MCF 10A (cell line): ENCODE measurements at regions not wholly inside any gene's neighbourhood (a gene's known extent, or its start where the extent isn't known, plus 50 kb on each side); places are given as distances from the start of the nearest gene placed in this dataset.

Experiments
- BruUV-seq: library from RNA; stranded (reverse); fragments of 400-500 nt; replicated peaks from 2 replicates; lab custom pipeline; 2021; lab: Mats Ljungman, UMichigan
- CTCF ChIA-PET: fragments of 300-600 bp; sonication (Branson Sonifier 250); formaldehyde crosslinking; extraction: SDS; loops from one replicate; lab custom pipeline; 2021; ENCODE audit warnings: antibody characterized with exemption, inconsistent platforms; lab: Yijun Ruan, JAX
- POLR2A ChIA-PET: fragments of 300-600, 350-650 bp; sonication (Branson Sonifier 250); formaldehyde crosslinking; extraction: SDS; loops from one replicate; lab custom pipeline; 2020; ENCODE audit warnings: antibody characterized with exemption, inconsistent platforms; lab: Yijun Ruan, JAX
- DNase-seq: peaks from one replicate; pipeline ENCODE4 v3.0.0-alpha.2; 2018; ENCODE audit not compliant: unreplicated experiment
- H3K27ac Mint-ChIP-seq: one replicate; pipeline ENCODE4 v1.8.0; 2022; ENCODE audit warnings: mild to moderate bottlenecking, low read depth, mixed read lengths; ENCODE audit not compliant: unreplicated experiment
- H3K27me3 Mint-ChIP-seq: one replicate; pipeline ENCODE4 v1.8.0; 2022; ENCODE audit warnings: mixed read lengths; ENCODE audit not compliant: insufficient read depth, unreplicated experiment
- H3K36me3 Mint-ChIP-seq: one replicate; pipeline ENCODE4 v1.8.0; 2022; ENCODE audit warnings: mild to moderate bottlenecking, moderate library complexity, mixed read lengths; ENCODE audit not compliant: insufficient read depth, unreplicated experiment
- H3K4me1 Mint-ChIP-seq: one replicate; pipeline ENCODE4 v1.8.0; 2022; ENCODE audit warnings: mixed read lengths; ENCODE audit not compliant: insufficient read depth, unreplicated experiment
- H3K4me3 Mint-ChIP-seq: one replicate; pipeline ENCODE4 v1.8.0; 2022; ENCODE audit warnings: mild to moderate bottlenecking, moderate library complexity, mixed read lengths; ENCODE audit not compliant: unreplicated experiment
- H3K9me3 Mint-ChIP-seq: one replicate; pipeline ENCODE4 v1.8.0; 2022; ENCODE audit warnings: mixed read lengths; ENCODE audit not compliant: unreplicated experiment
- intact Hi-C: fragments of 100-400 bp; cut with micrococcal nuclease; formaldehyde crosslinking; loops from 2 replicates; pipeline ENCODE4 v1.14.1; 2022
- TF ChIP-seq, protein P1 (sequence below): fragments of 200-600 bp; IDR thresholded peaks from one replicate; pipeline ENCODE4 v1.8.0; 2022; ENCODE audit warnings: antibody characterized with exemption, mild to moderate bottlenecking; ENCODE audit not compliant: unreplicated experiment

DNA sequence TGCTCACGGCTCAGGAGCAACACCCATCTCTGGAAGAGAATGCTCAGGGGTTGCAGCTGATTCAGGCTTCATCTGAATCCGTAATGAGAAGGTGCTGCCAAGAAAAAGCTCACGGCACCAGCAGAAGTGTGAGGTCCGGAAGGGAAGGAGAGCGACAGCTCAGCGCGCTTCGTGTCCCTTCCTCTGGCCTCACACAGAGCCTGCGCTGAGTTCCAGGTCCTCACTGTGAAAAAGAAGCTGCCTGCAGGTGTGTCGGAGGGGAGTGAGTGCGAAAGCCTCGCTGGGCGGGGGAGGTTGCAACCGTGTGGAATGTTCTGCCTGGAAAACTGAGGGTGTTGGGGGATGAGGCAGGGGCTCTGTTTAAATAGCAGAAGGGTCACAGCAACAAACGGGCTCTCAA is 76.2 kb upstream of the TWIST2 start:
- DNase-seq: no peak
- no peaks in the 10 kb centered on the region for H3K4me1 Mint-ChIP-seq
- BruUV-seq: no TSS peak
- ChIA-PET CTCF (interaction anchor here (0.6 to 1.4 kb wide), 2 partner anchors 13 to 305 kb away, joined by 3 to 4 read pairs; no protein-coding TSS in a partner anchor), POLR2A (no interaction called here)
- no peak overlapping the region for H3K4me3 Mint-ChIP-seq
- H3K9me3 Mint-ChIP-seq: peaks cover 6% of the 10 kb centered on the region
- H3K27ac Mint-ChIP-seq: no peak overlapping the region
- intact Hi-C loops: no loop called here
- H3K27me3 Mint-ChIP-seq: peaks cover 52% of the 10 kb centered on the region
- TF ChIP-seq, protein P1, sequence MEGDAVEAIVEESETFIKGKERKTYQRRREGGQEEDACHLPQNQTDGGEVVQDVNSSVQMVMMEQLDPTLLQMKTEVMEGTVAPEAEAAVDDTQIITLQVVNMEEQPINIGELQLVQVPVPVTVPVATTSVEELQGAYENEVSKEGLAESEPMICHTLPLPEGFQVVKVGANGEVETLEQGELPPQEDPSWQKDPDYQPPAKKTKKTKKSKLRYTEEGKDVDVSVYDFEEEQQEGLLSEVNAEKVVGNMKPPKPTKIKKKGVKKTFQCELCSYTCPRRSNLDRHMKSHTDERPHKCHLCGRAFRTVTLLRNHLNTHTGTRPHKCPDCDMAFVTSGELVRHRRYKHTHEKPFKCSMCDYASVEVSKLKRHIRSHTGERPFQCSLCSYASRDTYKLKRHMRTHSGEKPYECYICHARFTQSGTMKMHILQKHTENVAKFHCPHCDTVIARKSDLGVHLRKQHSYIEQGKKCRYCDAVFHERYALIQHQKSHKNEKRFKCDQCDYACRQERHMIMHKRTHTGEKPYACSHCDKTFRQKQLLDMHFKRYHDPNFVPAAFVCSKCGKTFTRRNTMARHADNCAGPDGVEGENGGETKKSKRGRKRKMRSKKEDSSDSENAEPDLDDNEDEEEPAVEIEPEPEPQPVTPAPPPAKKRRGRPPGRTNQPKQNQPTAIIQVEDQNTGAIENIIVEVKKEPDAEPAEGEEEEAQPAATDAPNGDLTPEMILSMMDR: no peak
- H3K36me3 Mint-ChIP-seq: no peaks in the 10 kb centered on the region

DNA sequence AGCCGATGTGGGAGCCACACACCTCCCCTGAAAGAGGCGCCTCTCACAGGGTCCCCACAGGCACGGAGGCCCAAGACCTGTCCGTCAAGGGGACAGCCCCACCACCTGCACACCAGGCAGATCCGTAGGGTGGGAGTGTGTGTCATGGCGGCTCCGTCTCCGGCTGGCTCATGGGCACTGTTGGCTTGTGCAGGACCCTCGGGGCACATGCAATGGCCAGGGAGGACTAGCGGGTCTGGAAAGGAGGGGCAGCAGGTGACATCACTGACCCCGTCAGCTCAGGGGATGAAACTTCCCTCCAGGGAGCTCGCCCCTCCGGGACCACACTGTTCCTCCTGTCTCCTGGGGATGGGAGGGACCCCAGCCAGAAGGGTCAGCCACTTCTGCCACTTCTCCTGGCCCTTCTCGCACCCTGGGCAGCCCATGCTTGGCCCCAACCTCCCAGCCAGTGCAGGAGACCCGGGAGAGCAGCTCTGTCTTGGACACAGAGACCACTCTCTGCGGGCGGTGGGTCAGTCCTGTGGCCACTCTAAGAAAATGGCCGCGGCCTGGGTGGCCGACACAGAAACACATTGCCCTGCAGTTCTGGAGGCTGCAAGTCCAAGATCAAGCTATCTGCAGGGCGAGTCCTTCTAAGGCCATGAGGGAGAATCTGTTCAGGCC is 75.1 kb upstream of the TWIST2 start:
- POLR2A ChIA-PET: no interaction called here
- Mint-ChIP-seq H3K27ac (no peak overlapping the region), H3K27me3 (peaks cover 43% of the 10 kb centered on the region), H3K4me1 (no peaks in the 10 kb centered on the region), H3K36me3 (no peaks in the 10 kb centered on the region), H3K9me3 (no peaks in the 10 kb centered on the region), H3K4me3 (no peak overlapping the region)
- TF ChIP-seq, protein P1: no peak
- BruUV-seq: no TSS peak
- intact Hi-C loops: no loop called here
- DNase-seq: no peak
- CTCF ChIA-PET: interaction anchor here (0.6 kb wide), 1 partner anchor 53 kb away, joined by 3 read pairs; no protein-coding TSS in a partner anchor

DNA sequence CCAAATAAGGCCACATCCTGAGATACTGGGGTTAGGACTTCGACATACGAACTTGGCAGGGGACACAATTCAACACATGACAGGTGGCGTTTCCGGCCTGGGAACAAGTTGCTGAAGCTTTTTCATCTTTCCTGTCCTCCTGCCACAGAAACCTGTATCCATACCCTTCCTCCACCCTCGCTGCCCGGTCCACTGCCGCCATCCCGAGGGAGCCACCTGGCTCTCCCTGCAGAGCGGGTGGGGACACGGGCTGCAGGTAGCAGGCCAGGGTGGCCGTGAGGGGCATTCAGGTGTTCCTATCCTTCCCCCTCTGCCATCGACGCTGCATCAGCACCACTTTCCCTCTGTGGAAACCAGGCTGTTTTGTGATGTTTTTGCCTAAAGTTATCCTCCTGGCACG is 74.4 kb upstream of the TWIST2 start:
- DNase-seq: no peak
- TF ChIP-seq, protein P1: no peak
- H3K4me3 Mint-ChIP-seq: no peak overlapping the region
- BruUV-seq: no TSS peak
- no peaks in the 10 kb centered on the region for H3K9me3 Mint-ChIP-seq
- no peaks in the 10 kb centered on the region for H3K36me3 Mint-ChIP-seq
- CTCF ChIA-PET: no interaction called here
- no peaks in the 10 kb centered on the region for H3K4me1 Mint-ChIP-seq
- POLR2A ChIA-PET: no interaction called here
- no peak overlapping the region for H3K27ac Mint-ChIP-seq
- intact Hi-C loops: no loop called here
- H3K27me3 Mint-ChIP-seq: peaks cover 36% of the 10 kb centered on the region

DNA sequence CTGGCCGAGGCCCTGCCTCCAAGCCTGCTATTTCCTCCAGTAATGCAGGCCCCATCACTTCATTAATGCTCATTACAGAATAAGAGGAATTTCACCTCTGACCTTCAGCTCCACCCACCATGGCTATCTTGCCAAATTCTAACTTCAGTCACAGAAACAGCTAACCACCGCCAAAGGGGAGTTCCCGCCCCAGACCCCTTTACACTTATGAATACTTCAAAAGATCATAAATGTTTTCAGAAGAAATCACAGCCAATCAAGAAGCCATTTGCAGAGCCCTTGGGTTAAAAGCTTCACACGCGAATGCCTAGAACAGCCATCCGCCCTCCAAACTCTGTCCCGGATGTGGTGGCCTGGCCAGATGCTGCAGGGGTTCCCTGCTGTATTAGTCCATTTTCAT is 73.8 kb upstream of the TWIST2 start:
- peaks cover 30% of the 10 kb centered on the region for H3K27me3 Mint-ChIP-seq
- ChIA-PET POLR2A (no interaction called here), CTCF (interaction anchor here (0.7 kb wide), 1 partner anchor 125 kb away, joined by 3 read pairs; no protein-coding TSS in a partner anchor)
- TF ChIP-seq, protein P1: no peak
- H3K27ac Mint-ChIP-seq: peak overlapping the region; percentile 24
- H3K4me1 Mint-ChIP-seq: no peaks in the 10 kb centered on the region
- no peaks in the 10 kb centered on the region for H3K36me3 Mint-ChIP-seq
- no peak for DNase-seq
- intact Hi-C loops: no loop called here
- H3K4me3 Mint-ChIP-seq: no peak overlapping the region
- no TSS peak for BruUV-seq
- no peaks in the 10 kb centered on the region for H3K9me3 Mint-ChIP-seq
